ENCODE measurements at regions not wholly inside any gene's neighbourhood (a gene's known extent, or its start where the extent isn't known, plus 50 kb on each side); places are given as distances from the start of the nearest gene placed in this dataset.

DNA sequence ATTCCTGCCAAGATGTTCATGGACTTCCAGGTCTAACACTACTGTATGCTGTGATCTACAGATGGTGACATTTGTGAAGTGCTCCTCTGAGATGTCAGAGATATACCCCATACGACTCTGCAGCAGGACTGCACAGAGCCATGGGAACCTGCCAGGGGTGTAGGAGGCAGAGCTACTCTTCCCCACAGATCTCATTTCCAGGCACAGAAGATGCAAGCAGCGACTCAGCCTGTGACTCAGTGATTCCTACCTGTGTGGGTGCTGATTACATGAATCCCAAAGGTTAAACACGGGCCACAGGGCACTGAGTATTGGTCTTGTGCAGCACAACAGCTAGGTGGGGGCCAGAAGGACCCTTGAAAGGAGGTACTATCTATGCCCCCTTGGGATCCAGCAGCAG lies 137.0 kb upstream of the SOX9 start:
- H3K4me3 ChIP-seq (ENCODE audit: low read length) = no peak overlapping the region
- no peaks in the 10 kb centered on the region for H3K27me3 ChIP-seq (ENCODE audit: low read length)
- intact Hi-C loops (cut with micrococcal nuclease) = no loop called here
- peaks cover 54% of the 10 kb centered on the region for H3K4me1 ChIP-seq (ENCODE audit: insufficient read depth, low read length)
- no peaks in the 10 kb centered on the region for H4K20me1 ChIP-seq (ENCODE audit: low read length)
- no peaks in the 10 kb centered on the region for H3K36me3 ChIP-seq (ENCODE audit: low read depth, low read length)
- no peaks in the 10 kb centered on the region for H3K79me2 ChIP-seq (ENCODE audit: low read length)
- no peak overlapping the region for H3K4me2 ChIP-seq (ENCODE audit: low read length)
- BruUV-seq (replicated peaks) = no TSS peak
- ATAC-seq (no peak), DNase-seq (peak; percentile 44)
- POLR2A ChIA-PET (ENCODE audit: unreplicated experiment) = no interaction called here
- no peaks in the 10 kb centered on the region for H3K9me3 ChIP-seq (ENCODE audit: low read length)
- peak overlapping the region; percentile 98 for H3K27ac ChIP-seq (ENCODE audit: low read length)
- TF ChIP-seq EZH2 (IDR thresholded peaks at IDR 0.05; ENCODE audit: low read length, unreplicated experiment) = no peak
- TF ChIP-seq EZH2phosphoT487 (IDR thresholded peaks at IDR 0.05; ENCODE audit: borderline replicate concordance, low read length) = no peak
- TF ChIP-seq, protein P1, sequence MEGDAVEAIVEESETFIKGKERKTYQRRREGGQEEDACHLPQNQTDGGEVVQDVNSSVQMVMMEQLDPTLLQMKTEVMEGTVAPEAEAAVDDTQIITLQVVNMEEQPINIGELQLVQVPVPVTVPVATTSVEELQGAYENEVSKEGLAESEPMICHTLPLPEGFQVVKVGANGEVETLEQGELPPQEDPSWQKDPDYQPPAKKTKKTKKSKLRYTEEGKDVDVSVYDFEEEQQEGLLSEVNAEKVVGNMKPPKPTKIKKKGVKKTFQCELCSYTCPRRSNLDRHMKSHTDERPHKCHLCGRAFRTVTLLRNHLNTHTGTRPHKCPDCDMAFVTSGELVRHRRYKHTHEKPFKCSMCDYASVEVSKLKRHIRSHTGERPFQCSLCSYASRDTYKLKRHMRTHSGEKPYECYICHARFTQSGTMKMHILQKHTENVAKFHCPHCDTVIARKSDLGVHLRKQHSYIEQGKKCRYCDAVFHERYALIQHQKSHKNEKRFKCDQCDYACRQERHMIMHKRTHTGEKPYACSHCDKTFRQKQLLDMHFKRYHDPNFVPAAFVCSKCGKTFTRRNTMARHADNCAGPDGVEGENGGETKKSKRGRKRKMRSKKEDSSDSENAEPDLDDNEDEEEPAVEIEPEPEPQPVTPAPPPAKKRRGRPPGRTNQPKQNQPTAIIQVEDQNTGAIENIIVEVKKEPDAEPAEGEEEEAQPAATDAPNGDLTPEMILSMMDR (conservative IDR thresholded peaks at IDR 0.05; ENCODE audit: low read depth, low read length) = no peak
- H3K9me2 ChIP-seq (replicated peaks; ENCODE audit: low read length) = no peaks in the 10 kb centered on the region
- H3K9ac ChIP-seq (ENCODE audit: low read length) = peak overlapping the region; percentile 61; the same call in 1 of the 2 replicates
- CTCF ChIA-PET = no interaction called here
- 0 out of 2 replicates have a peak overlapping the region, but pooled peaks have one; percentile 6 for H2AFZ ChIP-seq (ENCODE audit: low read length)
- peaks cover 4% of the 10 kb centered on the region for H3F3A ChIP-seq (ENCODE audit: low read length, unreplicated experiment)

DNA sequence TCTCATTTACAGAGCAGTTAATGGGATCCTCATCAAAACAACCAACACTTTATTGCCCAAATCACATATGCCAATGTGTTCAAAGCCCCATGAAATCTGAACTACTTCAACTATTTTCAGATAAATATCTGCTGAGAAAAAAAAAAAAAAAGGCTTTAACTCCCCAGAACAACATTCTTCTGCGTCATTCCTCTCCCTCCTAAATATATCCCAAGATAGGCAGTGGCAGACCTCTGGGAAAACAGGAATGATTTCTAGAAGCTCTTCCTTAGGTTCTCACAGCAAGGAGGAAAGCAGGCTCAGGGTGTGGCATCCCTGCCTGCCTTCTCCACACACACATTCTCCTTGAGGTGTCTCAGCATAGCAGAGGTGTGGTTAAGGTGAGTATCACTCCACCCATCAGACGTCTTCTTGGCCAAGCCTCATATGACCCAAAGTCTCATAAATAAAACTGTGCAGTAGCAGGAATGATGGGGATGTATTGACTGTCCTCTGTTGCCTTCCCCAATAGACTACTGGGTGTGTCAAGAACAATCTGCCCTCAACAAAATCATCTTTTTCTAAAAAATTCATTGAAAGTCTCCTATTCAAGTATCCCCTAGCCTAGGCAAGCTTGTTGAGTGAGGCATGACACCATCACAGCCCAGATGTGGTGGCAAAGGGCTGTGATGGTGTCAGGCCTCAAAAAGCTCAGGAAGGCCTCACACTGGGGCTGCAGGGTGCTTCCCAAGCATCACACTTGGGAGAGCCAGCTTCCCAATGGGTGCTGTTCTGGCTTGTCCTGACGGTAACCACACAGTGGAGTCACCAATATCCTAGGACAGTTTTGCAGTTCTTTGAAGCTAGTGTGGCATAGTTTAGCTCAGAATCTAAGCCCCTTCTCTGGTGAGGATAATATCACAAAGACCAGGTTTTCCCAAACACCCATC lies 135.4 kb upstream of the SOX9 start:
- Histone ChIP-seq H3K9me2 (replicated peaks; ENCODE audit: low read length) (no peaks in the 10 kb centered on the region), H3K79me2 (ENCODE audit: low read length) (no peaks in the 10 kb centered on the region), H3K4me1 (ENCODE audit: insufficient read depth, low read length) (peaks cover 57% of the 10 kb centered on the region), H3K27ac (ENCODE audit: low read length) (peak overlapping the region; percentile 98), H3K9ac (ENCODE audit: low read length) (peak overlapping the region; percentile 89), H3K27me3 (ENCODE audit: low read length) (no peaks in the 10 kb centered on the region), H4K20me1 (ENCODE audit: low read length) (no peaks in the 10 kb centered on the region), H3K36me3 (ENCODE audit: low read depth, low read length) (no peaks in the 10 kb centered on the region), H3K9me3 (ENCODE audit: low read length) (no peaks in the 10 kb centered on the region), H3K4me2 (ENCODE audit: low read length) (peak overlapping the region; percentile 15), H3F3A (ENCODE audit: low read length, unreplicated experiment) (peaks cover 4% of the 10 kb centered on the region), H2AFZ (ENCODE audit: low read length) (no peak overlapping the region), H3K4me3 (ENCODE audit: low read length) (no peak overlapping the region)
- DNase-seq = peak; percentile 84
- intact Hi-C loops (cut with micrococcal nuclease) = no loop called here
- ChIA-PET CTCF (no interaction called here), POLR2A (ENCODE audit: unreplicated experiment) (interaction anchor here (0.6 kb wide), 1 partner anchor 238 kb away, joined by 4 read pairs; no protein-coding TSS in a partner anchor)
- TF ChIP-seq EZH2 (IDR thresholded peaks at IDR 0.05; ENCODE audit: low read length, unreplicated experiment) = no peak
- TF ChIP-seq EZH2phosphoT487 (IDR thresholded peaks at IDR 0.05; ENCODE audit: borderline replicate concordance, low read length) = no peak
- TF ChIP-seq, protein P1 (conservative IDR thresholded peaks at IDR 0.05; ENCODE audit: low read depth, low read length) = no peak
- ATAC-seq = peak; percentile 54
- no TSS peak for BruUV-seq (replicated peaks)

DNA sequence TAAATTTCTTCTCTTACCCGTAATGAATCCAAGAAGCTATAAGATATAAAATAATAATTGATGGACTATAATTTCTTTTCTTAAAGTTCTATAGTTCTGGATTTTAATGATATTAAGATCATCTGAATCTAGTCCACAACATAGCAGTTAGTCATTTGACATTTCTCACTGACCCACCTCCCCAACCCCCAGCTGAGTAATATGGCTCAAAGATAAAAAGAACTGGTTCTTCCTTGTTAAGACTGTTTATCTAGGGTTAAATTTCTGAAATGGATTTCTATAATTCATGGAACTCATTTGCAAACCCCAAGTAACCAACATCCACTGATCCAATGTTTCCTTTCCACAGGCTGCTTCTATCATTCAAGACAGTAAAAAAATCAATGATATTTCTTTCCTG lies 133.9 kb upstream of the SOX9 start:
- H3K27ac ChIP-seq (ENCODE audit: low read length) = peak overlapping the region; percentile 98

More for the DNA sequence above, 133.9 kb upstream of the SOX9 start:
- H3K4me1 ChIP-seq (ENCODE audit: insufficient read depth, low read length) = peaks cover 57% of the 10 kb centered on the region
- peak; percentile 91 for DNase-seq
- no peak for TF ChIP-seq EZH2 (IDR thresholded peaks at IDR 0.05; ENCODE audit: low read length, unreplicated experiment)
- TF ChIP-seq EZH2phosphoT487 (IDR thresholded peaks at IDR 0.05; ENCODE audit: borderline replicate concordance, low read length) = no peak
- TF ChIP-seq, protein P1 (conservative IDR thresholded peaks at IDR 0.05; ENCODE audit: low read depth, low read length) = no peak
- CTCF ChIA-PET = interaction anchor here (0.6 kb wide), 1 partner anchor 513 kb away, joined by 4 read pairs; no protein-coding TSS in a partner anchor
- peaks cover 4% of the 10 kb centered on the region for H3F3A ChIP-seq (ENCODE audit: low read length, unreplicated experiment)
- H3K27me3 ChIP-seq (ENCODE audit: low read length) = no peaks in the 10 kb centered on the region
- H3K9me3 ChIP-seq (ENCODE audit: low read length) = no peaks in the 10 kb centered on the region
- H2AFZ ChIP-seq (ENCODE audit: low read length) = no peak overlapping the region
- no peaks in the 10 kb centered on the region for H3K79me2 ChIP-seq (ENCODE audit: low read length)
- ATAC-seq = peak; percentile 56
- intact Hi-C loops (cut with micrococcal nuclease) = no loop called here
- peak overlapping the region; percentile 84 for H3K4me2 ChIP-seq (ENCODE audit: low read length)
- peak overlapping the region; percentile 89 for H3K9ac ChIP-seq (ENCODE audit: low read length)
- no TSS peak for BruUV-seq (replicated peaks)
- H3K9me2 ChIP-seq (replicated peaks; ENCODE audit: low read length) = no peaks in the 10 kb centered on the region
- H3K4me3 ChIP-seq (ENCODE audit: low read length) = peak overlapping the region; percentile 53
- POLR2A ChIA-PET (ENCODE audit: unreplicated experiment) = no interaction called here
- H3K36me3 ChIP-seq (ENCODE audit: low read depth, low read length) = no peaks in the 10 kb centered on the region
- no peaks in the 10 kb centered on the region for H4K20me1 ChIP-seq (ENCODE audit: low read length)
